HG03354 (cell line): ENCODE measurements at regions not wholly inside any gene's neighbourhood (a gene's known extent, or its start where the extent isn't known, plus 50 kb on each side); places are given as distances from the start of the nearest gene placed in this dataset.

Experiments used
- ATAC-seq: cut with Tn5 transposase; IDR thresholded peaks from one replicate; pipeline ENCODE4 v1.9.1; 2021; ENCODE audit warnings: mild to moderate bottlenecking; ENCODE audit not compliant: unreplicated experiment, poor library complexity, severe bottlenecking

DNA sequence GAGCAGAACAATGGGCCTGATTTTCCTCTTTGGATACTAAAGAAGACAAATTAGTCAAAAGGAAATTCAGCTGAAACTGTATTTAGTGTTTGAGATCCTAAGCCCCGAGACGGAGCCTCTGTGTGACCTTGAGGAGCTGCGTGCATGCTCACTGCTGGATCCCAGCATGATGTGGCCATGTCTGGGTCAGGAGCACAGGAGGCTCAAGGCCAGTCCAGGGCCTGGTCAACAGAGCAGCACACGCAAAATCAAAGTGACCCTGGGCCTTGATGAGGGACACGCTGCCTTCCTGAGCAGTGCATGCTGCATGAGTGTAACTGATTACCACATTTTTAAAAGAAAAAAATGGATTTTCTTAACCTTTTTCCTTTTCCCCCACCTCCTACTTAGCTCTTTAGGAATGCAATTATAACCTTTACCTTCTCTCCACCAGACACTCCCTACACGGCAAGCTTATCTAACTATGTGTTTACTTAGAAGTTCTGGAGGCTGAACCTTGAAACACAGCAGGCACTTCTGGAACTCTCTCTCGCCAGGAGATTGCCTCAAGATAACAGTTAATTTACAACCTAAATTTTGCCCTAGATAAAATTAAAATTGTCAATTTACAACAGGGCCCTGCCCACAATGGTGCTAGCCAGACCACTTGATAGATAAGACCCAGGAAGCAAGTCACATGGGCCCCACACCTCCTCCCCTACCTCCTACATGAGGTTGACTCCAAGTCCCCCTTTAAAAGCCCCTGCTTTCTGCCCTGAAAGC lies 144.6 kb downstream of the LRIG2 start:
- no peak for ATAC-seq

DNA sequence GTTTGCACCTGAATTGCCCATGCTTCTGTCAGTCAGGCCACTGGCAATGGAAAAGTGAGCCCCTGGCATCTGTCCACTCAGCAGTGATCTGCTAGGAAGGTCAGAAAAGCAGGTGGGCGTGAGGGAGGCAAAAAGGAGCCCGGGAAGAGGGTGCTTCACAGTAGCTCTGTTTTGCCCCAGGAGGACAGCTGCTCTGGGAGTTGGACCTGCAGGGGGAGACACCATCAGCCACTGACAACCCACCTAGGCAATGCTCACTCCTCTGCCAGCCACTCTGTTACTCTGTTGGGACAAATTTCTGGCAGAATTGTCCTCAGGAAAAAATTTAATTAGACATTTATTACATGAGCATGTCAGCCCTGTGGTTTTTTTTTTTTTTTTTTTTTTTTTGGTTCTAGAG lies 146.4 kb downstream of the LRIG2 start:
- ATAC-seq: no peak

GRCh38 chr1:113219828-113220227 lies 146.8 kb downstream of the LRIG2 start:
- no peak for ATAC-seq

DNA sequence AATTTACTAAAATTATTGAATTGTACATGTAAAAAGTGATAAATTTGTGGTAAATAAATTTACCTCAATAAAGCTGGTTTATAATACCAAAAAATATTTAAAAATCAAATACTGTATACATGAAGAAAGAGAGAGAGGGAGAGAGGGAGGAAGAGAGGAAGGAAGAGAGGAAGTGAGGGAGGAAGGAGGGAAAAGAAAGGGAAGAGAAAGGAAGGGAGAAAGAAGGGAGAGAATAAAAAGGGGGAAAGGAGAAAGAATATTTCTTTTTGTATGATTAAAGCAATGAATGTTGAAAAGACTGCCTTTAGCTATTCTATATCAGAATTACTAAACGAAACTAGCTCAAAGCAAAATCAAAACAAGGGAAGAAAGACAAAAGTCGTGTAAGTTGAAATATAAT lies 150.0 kb downstream of the LRIG2 start:
- ATAC-seq: no peak

DNA sequence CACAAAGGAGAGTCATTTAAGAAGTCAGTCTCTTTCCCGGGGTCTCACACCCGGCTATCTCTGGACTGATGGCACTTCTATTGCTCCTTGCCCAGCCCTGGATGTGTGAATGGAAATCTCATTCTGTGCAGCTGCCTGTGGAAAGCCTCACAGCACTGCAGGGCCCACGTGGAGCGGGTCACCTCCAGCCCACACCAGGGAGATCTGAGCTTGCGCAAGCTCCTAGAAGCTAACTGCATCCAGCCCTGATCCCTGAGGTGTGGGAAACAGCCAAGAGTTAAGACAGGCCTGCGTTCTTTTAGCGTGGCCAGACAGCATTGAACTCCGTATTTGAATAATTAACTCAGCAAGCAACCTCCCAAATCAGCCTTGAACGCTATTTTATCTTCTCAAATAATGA lies 150.5 kb downstream of the LRIG2 start:
- no peak for ATAC-seq

DNA sequence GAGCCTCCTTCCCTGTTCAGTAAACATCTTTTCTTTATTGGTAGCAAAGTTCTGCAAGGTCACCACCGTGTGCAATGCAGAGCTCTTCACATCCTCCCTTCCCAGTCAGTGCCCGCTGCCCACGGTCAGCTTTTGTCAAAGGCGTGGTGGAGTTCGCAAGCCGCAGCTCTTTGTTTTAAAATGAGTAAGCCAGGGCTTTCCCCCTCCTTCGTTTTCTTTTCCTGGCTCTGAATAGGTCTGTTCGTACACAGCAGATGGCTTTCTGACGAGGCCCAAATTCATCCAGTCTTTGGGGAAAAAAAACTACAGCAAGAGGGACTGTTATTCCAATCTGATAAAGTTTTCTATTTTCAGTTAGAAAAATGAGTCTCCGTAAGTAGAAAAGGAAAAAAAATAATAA lies 153.2 kb downstream of the LRIG2 start:
- ATAC-seq: no peak

DNA sequence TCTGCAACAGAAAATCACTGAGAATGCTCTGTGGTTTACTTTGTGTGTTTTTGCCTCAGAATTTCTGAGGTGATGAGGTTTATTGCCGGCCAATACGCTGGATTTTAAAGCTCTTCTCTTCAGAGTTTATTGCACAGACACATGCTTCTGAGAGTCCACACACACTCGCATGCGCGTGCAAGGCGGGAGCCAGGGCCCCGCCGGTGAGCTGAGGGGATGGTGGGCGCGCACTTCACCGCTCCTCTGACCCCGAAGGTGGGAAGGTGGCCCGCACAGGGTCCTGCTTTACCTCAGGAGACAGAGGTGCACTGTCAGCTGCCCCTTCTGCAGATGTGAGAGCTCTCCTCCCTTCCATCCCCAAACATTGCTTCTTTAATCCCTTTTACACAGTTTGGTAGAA lies 158.4 kb upstream of the MAGI3 start:
- no peak for ATAC-seq

- no peak for ATAC-seq
Observed at GRCh38 chr1:113233441-113233840, 156.9 kb upstream of the MAGI3 start.

GRCh38 chr1:113241237-113241636 lies 149.1 kb upstream of the MAGI3 start:
- no peak for ATAC-seq

DNA sequence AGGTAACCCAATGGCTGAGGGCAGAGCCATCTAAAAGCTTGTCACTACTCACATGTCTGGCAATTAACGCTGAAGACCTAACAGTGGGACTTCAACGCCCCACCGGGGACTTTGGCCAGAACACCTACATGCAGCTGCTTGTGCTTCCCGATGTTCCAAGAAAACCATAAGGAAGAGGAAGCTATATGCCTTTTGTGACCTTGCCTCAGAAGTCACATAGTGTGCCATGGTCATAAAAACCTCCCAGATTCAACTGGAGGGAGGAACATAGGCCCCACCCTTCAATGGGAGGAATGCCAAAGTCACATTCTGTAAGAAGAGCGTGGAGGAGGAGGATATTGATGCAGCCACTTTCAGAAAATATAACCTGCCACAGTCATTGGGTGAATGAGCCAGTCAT lies 147.8 kb upstream of the MAGI3 start:
- no peak for ATAC-seq

DNA sequence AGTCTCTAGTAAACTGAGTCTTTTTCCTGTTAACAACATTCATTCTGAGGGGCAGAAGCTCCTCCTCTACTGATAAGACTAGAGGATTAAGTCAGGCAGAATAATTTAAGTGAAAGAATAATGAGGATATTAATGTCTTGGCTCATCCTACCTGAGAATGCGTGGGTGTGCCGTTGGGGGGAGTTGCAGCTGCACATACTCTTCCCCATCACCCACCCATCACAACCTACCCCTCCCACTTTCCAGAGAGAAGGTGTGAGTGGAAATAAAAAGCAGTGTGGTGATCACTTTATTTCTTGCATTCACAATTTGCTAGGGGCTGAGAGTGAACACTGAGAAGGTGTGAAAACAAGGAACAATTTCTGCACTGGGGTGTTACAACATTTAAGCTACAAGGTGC lies 146.8 kb upstream of the MAGI3 start:
- ATAC-seq: no peak

DNA sequence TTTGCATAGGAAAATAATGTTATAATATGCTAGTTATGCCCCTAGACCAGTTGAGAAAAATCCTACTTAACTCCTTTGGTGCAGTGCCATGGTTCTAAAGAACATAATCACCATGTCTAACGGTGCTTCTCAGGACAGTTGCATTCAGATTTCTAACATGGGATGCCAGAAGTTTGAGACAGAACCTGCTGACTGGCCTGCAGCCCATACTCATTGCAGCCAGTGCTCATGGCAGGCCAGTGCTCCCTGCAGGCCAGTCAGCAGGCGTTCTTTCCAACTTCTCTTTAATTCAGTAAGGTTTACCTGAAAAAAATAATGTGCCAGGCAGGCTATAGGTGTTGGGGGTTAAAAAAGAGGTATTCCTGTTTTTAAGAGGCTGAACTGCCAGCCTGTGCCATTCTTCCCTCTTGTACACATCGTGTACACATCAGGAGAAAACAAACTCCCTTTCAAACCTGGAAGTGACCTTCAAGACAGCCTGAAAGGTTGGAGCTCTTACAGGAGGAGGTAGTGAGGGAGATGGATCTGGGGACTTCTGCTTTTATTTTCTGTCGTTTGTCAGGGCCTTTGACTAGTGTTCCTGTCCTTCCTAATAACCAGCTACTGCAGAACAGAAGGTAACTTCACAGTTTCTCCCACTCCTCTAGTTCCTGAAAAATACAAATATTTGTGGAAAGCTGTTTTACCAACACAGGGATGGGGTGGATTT lies 146.0 kb upstream of the MAGI3 start:
- no peak for ATAC-seq

GRCh38 chr1:113245252-113245651 lies 145.1 kb upstream of the MAGI3 start:
- ATAC-seq: no peak

DNA sequence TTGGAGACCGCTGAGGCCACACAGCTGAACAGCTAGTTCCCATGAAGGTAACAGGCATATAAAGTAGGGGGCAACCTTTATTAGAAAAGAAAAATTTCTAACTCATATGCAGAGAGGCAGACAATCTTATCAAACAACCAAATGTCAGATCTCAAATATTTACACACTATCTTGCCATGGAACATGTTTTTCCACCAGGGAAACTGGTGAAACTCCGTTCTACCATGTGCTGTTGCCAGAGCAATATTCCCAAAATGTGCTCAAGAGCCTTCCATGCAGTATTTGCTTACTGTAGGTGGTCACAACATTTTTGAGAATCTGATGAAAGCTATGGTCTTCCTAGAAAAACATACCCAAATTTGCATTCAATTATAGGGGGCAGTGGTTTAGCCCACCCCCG lies 143.4 kb upstream of the MAGI3 start:
- no peak for ATAC-seq

GRCh38 chr1:113247355-113247754 lies 143.0 kb upstream of the MAGI3 start:
- ATAC-seq: no peak

DNA sequence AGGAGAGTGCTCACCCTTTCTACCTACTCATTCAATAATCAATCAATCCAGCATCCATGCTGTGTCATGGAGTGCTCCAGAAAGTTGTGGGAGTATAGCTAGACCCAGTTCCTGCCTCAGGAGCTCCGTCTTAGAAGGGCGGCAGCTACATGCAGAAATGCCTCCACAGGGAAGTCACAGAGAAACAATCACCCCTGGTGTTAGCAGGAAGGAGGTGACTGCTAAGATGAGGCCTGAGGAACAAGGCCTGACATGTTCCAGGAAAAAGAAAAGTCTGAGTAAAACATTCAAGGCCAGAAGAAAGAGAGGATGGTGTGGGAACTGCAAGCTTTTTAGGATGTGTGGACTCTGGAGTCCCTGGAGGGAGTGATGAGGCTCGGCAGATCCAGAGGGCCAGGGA lies 142.5 kb upstream of the MAGI3 start:
- ATAC-seq: no peak

- ATAC-seq: no peak
Observed at GRCh38 chr1:113248494-113248893, 141.8 kb upstream of the MAGI3 start.

DNA sequence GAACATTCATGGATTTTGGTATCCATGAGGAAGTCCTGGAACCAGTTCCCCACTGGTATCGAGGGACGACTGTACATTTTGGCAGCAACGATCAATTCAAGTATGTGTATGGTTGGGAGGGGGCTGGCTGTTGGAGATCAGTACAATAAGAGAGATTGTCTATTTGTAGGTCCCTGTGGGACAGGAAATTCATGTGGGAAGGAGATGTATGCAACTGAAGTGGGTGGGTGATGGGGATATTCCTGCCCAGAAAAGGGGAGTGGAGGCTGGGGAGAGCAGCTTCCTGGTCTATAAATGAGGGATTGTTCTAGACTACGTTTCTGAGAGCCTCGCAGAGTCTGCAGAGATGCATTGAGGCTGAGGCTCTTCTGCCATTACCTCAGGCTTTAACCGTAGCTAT lies 140.2 kb upstream of the MAGI3 start:
- no peak for ATAC-seq

DNA sequence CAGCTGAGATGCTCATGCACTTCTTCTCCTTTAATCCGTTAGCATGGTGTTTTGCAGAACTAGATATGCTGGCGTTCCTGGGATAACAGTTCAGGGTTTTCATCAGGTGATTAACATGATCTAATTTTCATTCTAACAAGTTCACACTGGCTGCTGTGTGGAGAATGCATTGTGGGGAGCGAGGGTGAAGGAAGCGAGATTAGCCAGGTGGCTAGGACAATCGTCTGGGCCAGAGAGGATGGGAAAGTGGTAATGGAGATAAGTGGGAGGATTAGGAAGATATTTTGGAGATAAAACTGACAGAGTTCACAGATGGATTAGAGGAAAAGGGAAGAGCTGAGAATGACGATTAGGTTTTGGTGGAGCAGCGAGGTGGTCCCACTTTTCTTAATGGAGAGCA lies 138.1 kb upstream of the MAGI3 start:
- no peak for ATAC-seq

DNA sequence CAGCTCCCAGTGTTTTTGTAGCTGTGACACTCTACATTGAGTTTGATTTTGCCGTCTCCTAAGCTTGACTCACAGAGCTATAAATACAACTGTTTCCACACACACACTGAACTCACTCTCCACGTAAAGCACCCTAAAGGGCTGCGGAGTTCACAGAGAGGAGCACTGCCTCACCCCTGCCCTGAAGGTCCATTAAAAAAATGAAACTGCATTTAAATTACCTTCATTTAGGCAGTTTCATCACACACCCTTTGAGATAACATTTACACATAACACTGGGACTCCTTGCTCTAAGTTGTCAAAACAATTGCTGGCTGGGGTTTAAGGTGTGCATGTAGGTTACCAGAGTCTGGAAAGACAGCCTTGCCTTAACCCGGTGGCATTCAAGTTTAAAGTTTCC lies 137.1 kb upstream of the MAGI3 start:
- ATAC-seq: no peak

DNA sequence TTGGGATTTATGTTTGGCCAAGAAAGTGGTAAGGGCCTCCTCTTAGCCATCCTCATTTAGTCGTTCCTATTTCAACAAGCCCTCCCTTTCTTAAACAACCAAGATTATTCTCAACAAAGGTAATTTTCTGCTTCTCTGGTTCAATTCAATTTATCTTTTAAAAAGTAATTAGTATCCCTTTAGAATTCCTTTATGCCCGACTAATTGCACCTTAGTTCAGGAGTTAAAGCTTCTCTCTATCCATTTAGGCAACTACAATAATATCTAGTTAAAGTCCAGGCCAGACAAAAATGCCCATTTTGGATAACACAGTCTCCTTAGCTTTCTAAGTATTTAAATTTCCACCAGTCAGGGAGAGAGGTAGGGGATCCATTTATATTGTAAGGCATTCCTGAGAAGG lies 136.7 kb upstream of the MAGI3 start:
- no peak for ATAC-seq
